ENCODE measurements at regions not wholly inside any gene's neighbourhood (a gene's known extent, or its start where the extent isn't known, plus 50 kb on each side); places are given as distances from the start of the nearest gene placed in this dataset.

- DNase-seq (ENCODE audit: low spot score) = no peak
- TF ChIP-seq CTCF (IDR thresholded peaks at IDR 0.05; ENCODE audit: extremely low read depth, insufficient read depth, missing control alignments) = no peak
- in situ Hi-C loops (cut with MboI; ENCODE audit: low pct_unique_long_range_greater_than_20kb, low sequenced_read_pairs, unreplicated experiment) = no loop called here
These were observed 161.5 kb upstream of the MB21D2 start for GRCh38 chr3:193078996-193079753.

- no peak for TF ChIP-seq CTCF (IDR thresholded peaks at IDR 0.05; ENCODE audit: extremely low read depth, insufficient read depth, missing control alignments)
- in situ Hi-C loops (cut with MboI; ENCODE audit: low pct_unique_long_range_greater_than_20kb, low sequenced_read_pairs, unreplicated experiment) = no loop called here
- no peak for DNase-seq (ENCODE audit: low spot score)
These were observed 160.1 kb upstream of the PLAAT1 start for GRCh38 chr3:193080821-193081365.

GRCh38 chr3:193085655-193086054, 155.4 kb upstream of the PLAAT1 start:
- TF ChIP-seq CTCF (IDR thresholded peaks at IDR 0.05; ENCODE audit: extremely low read depth, insufficient read depth, missing control alignments) = no peak
- DNase-seq (ENCODE audit: low spot score) = no peak
- in situ Hi-C loops (cut with MboI; ENCODE audit: low pct_unique_long_range_greater_than_20kb, low sequenced_read_pairs, unreplicated experiment) = no loop called here

- in situ Hi-C loops (cut with MboI; ENCODE audit: low pct_unique_long_range_greater_than_20kb, low sequenced_read_pairs, unreplicated experiment) = no loop called here
- no peak for TF ChIP-seq CTCF (IDR thresholded peaks at IDR 0.05; ENCODE audit: extremely low read depth, insufficient read depth, missing control alignments)
- no peak for DNase-seq (ENCODE audit: low spot score)
These were observed 154.3 kb upstream of the PLAAT1 start for GRCh38 chr3:193086681-193087080.

GRCh38 chr3:193087336-193087735, 153.7 kb upstream of the PLAAT1 start:
- no peak for DNase-seq (ENCODE audit: low spot score)
- in situ Hi-C loops (cut with MboI; ENCODE audit: low pct_unique_long_range_greater_than_20kb, low sequenced_read_pairs, unreplicated experiment) = no loop called here
- no peak for TF ChIP-seq CTCF (IDR thresholded peaks at IDR 0.05; ENCODE audit: extremely low read depth, insufficient read depth, missing control alignments)

- in situ Hi-C loops (cut with MboI; ENCODE audit: low pct_unique_long_range_greater_than_20kb, low sequenced_read_pairs, unreplicated experiment) = no loop called here
- no peak for TF ChIP-seq CTCF (IDR thresholded peaks at IDR 0.05; ENCODE audit: extremely low read depth, insufficient read depth, missing control alignments)
- DNase-seq (ENCODE audit: low spot score) = no peak
These were observed 145.7 kb upstream of the PLAAT1 start for GRCh38 chr3:193095366-193095765.
